Peyer's patch (tissue), 4 donors: ENCODE measurements at regions not wholly inside any gene's neighbourhood (a gene's known extent, or its start where the extent isn't known, plus 50 kb on each side); places are given as distances from the start of the nearest gene placed in this dataset.

ENCODE experiments used
- DNase-seq, 3 donors: peaks; one replicate each; pipeline ENCODE4 v3.0.0-alpha.2; 2017 to 2019
- H3K27ac ChIP-seq, 4 donors: fragments of 200-600 bp; sonication (generic); one replicate each; pipeline ENCODE4 v1.5.1; 2016 to 2019
- H3K27me3 ChIP-seq, 2 donors: fragments of 200-600 bp; sonication (generic); one replicate each; pipeline ENCODE4 v1.5.1; 2019
- H3K36me3 ChIP-seq, 3 donors: fragments of 200-600 bp; sonication (generic); one replicate each; pipeline ENCODE4 v1.5.1; 2016 to 2019
- H3K4me1 ChIP-seq, 4 donors: fragments of 200-600 bp; sonication (generic); one replicate each; pipeline ENCODE4 v1.5.1; 2016 to 2019
- H3K4me3 ChIP-seq, 4 donors: fragments of 200-600 bp; sonication (generic); 1 replicate in 3 of 4; 2 replicates in 1 of 4; pipeline ENCODE4 v1.5.1; 2016 to 2019; ENCODE audit warnings: mild to moderate bottlenecking in 1 of 4
- H3K9me3 ChIP-seq, 4 donors: fragments of 200-600 bp; sonication (generic); one replicate each; pipeline ENCODE4 v1.5.1; 2016 to 2019; ENCODE audit warnings: mild to moderate bottlenecking in 1 of 4
- CTCF ChIP-seq, 6 experiments: fragments of 450-650 bp in 4 of 6; fragments of 200-600 bp in 2 of 6; sonication (generic) in 1 of 6; IDR thresholded peaks; one replicate each; pipeline ENCODE4 v1.5.1; 2017 to 2019; ENCODE audit warnings: antibody characterized with exemption in 6 of 6, mild to moderate bottlenecking in 3 of 6, moderate library complexity in 1 of 6
- POLR2A ChIP-seq, 2 donors: fragments of 450-650 bp; IDR thresholded peaks; one replicate each; pipeline ENCODE4 v1.5.1; 2017; ENCODE audit warnings: antibody characterized with exemption in 2 of 2, mild to moderate bottlenecking in 2 of 2, moderate library complexity in 2 of 2

DNA sequence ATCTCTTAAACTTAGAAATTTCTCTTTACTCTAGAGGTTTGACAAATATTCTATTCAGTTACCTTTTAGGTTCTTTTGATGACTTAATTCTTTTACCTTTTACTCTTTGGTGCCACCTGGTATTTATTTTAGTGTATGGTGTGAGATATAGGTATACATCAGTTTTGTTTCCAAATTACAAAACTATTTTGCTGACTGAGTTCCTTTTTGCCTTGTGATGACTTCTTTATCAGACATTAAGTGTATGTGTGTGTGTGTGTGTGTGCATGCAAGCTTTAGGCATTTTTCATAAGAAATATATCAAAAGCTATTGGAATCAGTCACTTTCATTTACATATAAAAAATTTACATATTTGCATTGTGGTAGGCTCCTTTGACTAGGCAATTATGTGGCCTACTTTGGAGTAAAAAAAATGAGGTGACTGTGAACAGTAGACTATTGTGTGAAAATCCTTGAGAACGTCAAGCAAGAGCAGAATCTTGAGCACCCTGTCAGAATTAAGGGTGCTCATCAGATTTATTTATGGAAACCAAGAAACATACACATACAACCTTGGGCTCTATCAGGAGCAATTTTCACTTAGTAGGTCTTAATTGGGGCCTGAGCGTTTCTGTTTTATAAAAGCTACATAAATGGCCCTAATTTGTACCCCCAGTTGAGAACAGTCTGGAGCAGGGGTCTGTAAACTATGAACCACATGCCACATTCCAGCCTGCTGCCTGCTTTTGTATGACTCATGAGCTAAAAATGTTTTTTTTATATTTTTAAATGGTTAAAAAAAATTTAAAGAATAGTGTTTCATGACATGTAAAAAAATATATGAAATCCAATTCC lies 415.9 kb downstream of the SLC4A3 start:
- TF ChIP-seq POLR2A (IDR thresholded peaks at IDR 0.05) (no peak), CTCF (IDR thresholded peaks at IDR 0.05) (no peak)
- Histone ChIP-seq H3K27me3 (no peaks in the 10 kb centered on the region), H3K27ac (no peak overlapping the region), H3K4me1 (no peaks in the 10 kb centered on the region), H3K36me3 (no peaks in the 10 kb centered on the region), H3K9me3 (no peaks in the 10 kb centered on the region), H3K4me3 (no peak overlapping the region)
- no peak for DNase-seq

GRCh38 chr2:220043990-220044335 lies 416.5 kb downstream of the SLC4A3 start:
- TF ChIP-seq POLR2A (IDR thresholded peaks at IDR 0.05): no peak
- TF ChIP-seq CTCF (IDR thresholded peaks at IDR 0.05): no peak
- Histone ChIP-seq H3K4me1 (no peaks in the 10 kb centered on the region), H3K4me3 (no peak overlapping the region), H3K9me3 (no peaks in the 10 kb centered on the region), H3K27ac (no peak overlapping the region), H3K36me3 (no peaks in the 10 kb centered on the region), H3K27me3 (no peaks in the 10 kb centered on the region)
- DNase-seq: no peak

DNA sequence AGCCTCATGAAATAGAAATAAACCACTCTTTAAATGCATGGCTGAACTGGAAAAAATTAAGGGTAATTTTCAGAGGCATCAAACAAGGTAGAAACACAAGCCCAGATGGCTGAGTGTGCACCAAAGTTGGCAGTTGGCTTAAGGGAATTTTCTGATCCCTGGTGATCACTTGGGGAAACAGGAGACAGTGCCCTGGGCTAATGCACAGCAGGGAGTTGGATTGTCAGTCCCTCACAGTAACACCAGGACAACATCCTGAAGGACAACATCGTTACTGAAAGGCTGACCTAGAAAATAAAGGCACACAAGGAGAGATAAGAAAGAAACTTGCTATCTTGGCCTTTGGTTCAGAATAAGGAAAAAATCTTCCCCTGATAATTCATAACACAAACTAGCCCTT lies 417.0 kb downstream of the SLC4A3 start:
- Histone ChIP-seq H3K4me1 (no peaks in the 10 kb centered on the region), H3K27ac (no peak overlapping the region), H3K9me3 (no peaks in the 10 kb centered on the region), H3K27me3 (no peaks in the 10 kb centered on the region), H3K4me3 (no peak overlapping the region), H3K36me3 (no peaks in the 10 kb centered on the region)
- TF ChIP-seq POLR2A (IDR thresholded peaks at IDR 0.05) (no peak), CTCF (IDR thresholded peaks at IDR 0.05) (no peak)
- DNase-seq: no peak

DNA sequence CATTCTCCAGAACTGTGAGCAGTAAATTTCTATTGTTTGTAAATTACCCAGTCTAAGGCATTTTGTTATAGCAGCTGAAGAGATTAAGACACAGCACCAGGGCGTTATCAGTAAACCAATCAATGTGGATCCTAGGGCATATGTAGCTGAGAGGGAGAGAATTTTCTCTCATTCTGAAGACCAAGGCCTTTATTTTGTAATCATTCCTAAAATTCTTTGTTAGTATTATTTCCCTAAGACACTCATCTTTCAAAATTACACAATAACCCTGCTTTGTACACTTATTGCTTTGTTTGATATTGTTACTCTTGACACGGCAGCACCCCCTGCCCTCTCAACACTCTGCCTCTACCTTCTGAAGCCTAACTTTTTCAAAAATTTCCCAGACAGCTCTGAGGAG lies 419.1 kb downstream of the SLC4A3 start:
- no peaks in the 10 kb centered on the region for H3K27me3 ChIP-seq
- H3K4me3 ChIP-seq: no peak overlapping the region
- no peak for TF ChIP-seq POLR2A (IDR thresholded peaks at IDR 0.05)
- no peak for TF ChIP-seq CTCF (IDR thresholded peaks at IDR 0.05)
- DNase-seq: no peak
- H3K36me3 ChIP-seq: no peaks in the 10 kb centered on the region
- H3K27ac ChIP-seq: no peak overlapping the region
- no peaks in the 10 kb centered on the region for H3K4me1 ChIP-seq
- no peaks in the 10 kb centered on the region for H3K9me3 ChIP-seq

- no peak for TF ChIP-seq POLR2A (IDR thresholded peaks at IDR 0.05)
- no peak for TF ChIP-seq CTCF (IDR thresholded peaks at IDR 0.05)
- DNase-seq: no peak
- no peak overlapping the region for H3K4me3 ChIP-seq
- H3K36me3 ChIP-seq: no peaks in the 10 kb centered on the region
- no peaks in the 10 kb centered on the region for H3K9me3 ChIP-seq
- H3K27me3 ChIP-seq: no peaks in the 10 kb centered on the region
- no peaks in the 10 kb centered on the region for H3K4me1 ChIP-seq
- H3K27ac ChIP-seq: no peak overlapping the region
Observed at GRCh38 chr2:220051716-220052115, 424.3 kb downstream of the SLC4A3 start.
